NCI-H1694 treated with DMSO at 0.1 percent for 48 hours (cell line): ENCODE measurements at regions not wholly inside any gene's neighbourhood (a gene's known extent, or its start where the extent isn't known, plus 50 kb on each side); places are given as distances from the start of the nearest gene placed in this dataset.

Experiments
- DNase-seq: peaks from one replicate; lab custom pipeline; 2025; lab: John Stamatoyannopoulos, UW

GRCh38 chr2:65530547-65531320, 98.3 kb upstream of the SPRED2 start:
- no peak for DNase-seq

- DNase-seq, result no peak
Measured at GRCh38 chr2:65529419-65529818, 97.0 kb upstream of the SPRED2 start.

GRCh38 chr2:65528241-65528574, 95.8 kb upstream of the SPRED2 start:
- no peak for DNase-seq

GRCh38 chr2:65527451-65528240, 95.2 kb upstream of the SPRED2 start:
- no peak for DNase-seq

GRCh38 chr2:65525616-65526231, 93.3 kb upstream of the SPRED2 start:
- no peak for DNase-seq

- DNase-seq, result no peak
Measured at GRCh38 chr2:65522922-65523321, 90.5 kb upstream of the SPRED2 start.

- no peak for DNase-seq
Measured at GRCh38 chr2:65518751-65519150, 86.4 kb upstream of the SPRED2 start.

GRCh38 chr2:65514555-65515195, 82.3 kb upstream of the SPRED2 start:
- no peak for DNase-seq

- DNase-seq, result no peak
Measured at GRCh38 chr2:65512783-65513182, 80.4 kb upstream of the SPRED2 start.

GRCh38 chr2:65511306-65511705, 78.9 kb upstream of the SPRED2 start:
- DNase-seq, result no peak

GRCh38 chr2:65508225-65508624, 75.8 kb upstream of the SPRED2 start:
- no peak for DNase-seq

- DNase-seq, result no peak
Measured at GRCh38 chr2:65507102-65508069, 75.0 kb upstream of the SPRED2 start.

- no peak for DNase-seq
Measured at GRCh38 chr2:65504814-65505697, 72.7 kb upstream of the SPRED2 start.

GRCh38 chr2:65504201-65504600, 71.8 kb upstream of the SPRED2 start:
- no peak for DNase-seq

- DNase-seq, result no peak
Measured at GRCh38 chr2:65503746-65504145, 71.3 kb upstream of the SPRED2 start.

GRCh38 chr2:65501836-65502235, 69.4 kb upstream of the SPRED2 start:
- DNase-seq, result no peak

GRCh38 chr2:65501074-65501473, 68.7 kb upstream of the SPRED2 start:
- no peak for DNase-seq

GRCh38 chr2:65500310-65501040, 68.1 kb upstream of the SPRED2 start:
- DNase-seq, result no peak

GRCh38 chr2:65499216-65499615, 66.8 kb upstream of the SPRED2 start:
- no peak for DNase-seq

GRCh38 chr2:65498396-65498795, 66.0 kb upstream of the SPRED2 start:
- no peak for DNase-seq
